K562 (cell line): ENCODE measurements at regions not wholly inside any gene's neighbourhood (a gene's known extent, or its start where the extent isn't known, plus 50 kb on each side); places are given as distances from the start of the nearest gene placed in this dataset.

ENCODE experiments used
- ATAC-seq: fragments of 200-7000 bp; cut with Tn5 transposase; 3 replicates; pipeline ENCODE4 v1.9.1; 2020; ENCODE audit warnings: moderate library complexity
- BruUV-seq: library from RNA; stranded (reverse); fragments of 400-500 nt; replicated peaks from 2 replicates; lab custom pipeline; 2021; lab: Mats Ljungman, UMichigan
- CTCF ChIA-PET: fragments of 300-600 bp; formaldehyde crosslinking; extraction: SDS; loops from one replicate; lab custom pipeline; 2021; ENCODE audit warnings: low intra/inter-chr PET ratio; lab: Yijun Ruan, JAX
- POLR2A ChIA-PET: fragments of 300-600, 350-650 bp; sonication (Branson Sonifier 250); formaldehyde crosslinking; extraction: SDS; loops from one replicate; lab custom pipeline; 2021; ENCODE audit warnings: antibody characterized with exemption, inconsistent platforms; lab: Yijun Ruan, JAX
- DNase-seq, 4 experiments: peaks; one replicate each; pipeline versions ENCODE4 v3.0.0 to v3.0.0-alpha.2; 2011 to 2018; ENCODE audit warnings: low spot score in 3 of 4, mixed read lengths in 3 of 4; ENCODE audit errors: extremely low read depth in 1 of 4
- FAIRE-seq: peaks from 2 replicates; lab custom pipeline; 2011; peaks lifted over from hg19 to GRCh38; lab: Jason Lieb, UNC
- H2AFZ ChIP-seq: 2 replicates; pipeline ENCODE4 v1.6.0; 2011; ENCODE audit warnings: low read depth, low read length, control low read depth, inconsistent platforms
- H3K27ac ChIP-seq: fragments of 200-600 bp; 3 replicates; pipeline ENCODE4 v1.8.0; 2011; ENCODE audit warnings: low read depth, mild to moderate bottlenecking, control low read depth, inconsistent platforms, low read length, moderate library complexity, mixed read lengths; ENCODE audit errors: extremely low read depth
- H3K27me3 ChIP-seq, 2 experiments: fragments of 300-600 bp in 1 of 2; 2 replicates in 1 of 2; 3 replicates in 1 of 2; pipeline versions ENCODE4 v1.6.0 to v1.8.0; 2011; ENCODE audit warnings: inconsistent platforms in 2 of 2, low read length in 2 of 2, mild to moderate bottlenecking in 1 of 2, mixed read lengths in 1 of 2, moderate library complexity in 1 of 2; ENCODE audit not compliant: control insufficient read depth in 2 of 2, insufficient read depth in 2 of 2
- H3K36me3 ChIP-seq: fragments of 300-600 bp; 3 replicates; pipeline ENCODE4 v1.8.0; 2011; ENCODE audit warnings: mild to moderate bottlenecking, low read length, inconsistent platforms; ENCODE audit not compliant: control insufficient read depth, insufficient read depth
- H3K4me1 ChIP-seq, 2 experiments: fragments of 200-600 bp in 1 of 2; replicated peaks in 1 of 2; 2 replicates in 1 of 2; 3 replicates in 1 of 2; pipeline versions ENCODE4 v1.5.1 to v1.8.0; 2011; ENCODE audit warnings: inconsistent platforms in 2 of 2, low read length in 2 of 2, mild to moderate bottlenecking in 1 of 2, mixed read lengths in 1 of 2, moderate library complexity in 1 of 2; ENCODE audit not compliant: control insufficient read depth in 2 of 2, insufficient read depth in 2 of 2
- H3K4me2 ChIP-seq: 2 replicates; pipeline ENCODE4 v1.6.1; 2011; ENCODE audit warnings: low read length, control low read depth, inconsistent platforms, mixed read lengths; ENCODE audit not compliant: insufficient read depth
- H3K4me3 ChIP-seq: fragments of 200-600 bp; sonication (generic), shearing (Covaris generic); 2 replicates; pipeline ENCODE4 v1.5.1; 2016; ENCODE audit warnings: control low read depth, inconsistent platforms
- H3K79me2 ChIP-seq: fragments of 200-600 bp; 3 replicates; pipeline ENCODE4 v1.8.0; 2011; ENCODE audit warnings: low read length, inconsistent platforms; ENCODE audit not compliant: control insufficient read depth, insufficient read depth
- H3K9ac ChIP-seq, 2 experiments: 2 replicates each; pipeline versions ENCODE4 v1.6.0 to v1.6.1; 2011; ENCODE audit warnings: low read depth in 2 of 2, low read length in 2 of 2, control low read depth in 1 of 2, inconsistent platforms in 1 of 2, mild to moderate bottlenecking in 1 of 2, mixed read lengths in 1 of 2; ENCODE audit not compliant: insufficient read depth in 1 of 2
- H3K9me1 ChIP-seq: one replicate; pipeline ENCODE4 v1.6.0; 2011; ENCODE audit warnings: inconsistent platforms, mild to moderate bottlenecking, low read length, moderate library complexity; ENCODE audit not compliant: control insufficient read depth, insufficient read depth
- H3K9me3 ChIP-seq: replicated peaks from 2 replicates; pipeline ENCODE4 v1.5.1; 2011; ENCODE audit warnings: low read depth, low read length, inconsistent platforms; ENCODE audit not compliant: control insufficient read depth, insufficient read depth
- H4K20me1 ChIP-seq: replicated peaks from 2 replicates; pipeline ENCODE4 v1.6.1; 2011; ENCODE audit warnings: low read length, inconsistent platforms, mixed read lengths; ENCODE audit not compliant: control insufficient read depth, insufficient read depth
- FOXP4 ChIP-seq: sonication (generic); formaldehyde crosslinking; IDR thresholded peaks from 2 replicates; pipeline ENCODE4 v1.8.0; 2022; ENCODE audit warnings: mild to moderate bottlenecking, missing genetic modification reagents, borderline replicate concordance
- HNRNPUL1 ChIP-seq: fragments of 200-400 bp; formaldehyde crosslinking; IDR thresholded peaks from 2 replicates; pipeline ENCODE4 v1.6.1; 2017; ENCODE audit warnings: low read length
- TAF1 ChIP-seq: IDR thresholded peaks from 2 replicates; pipeline ENCODE4 v1.6.1; 2011; ENCODE audit warnings: mild to moderate bottlenecking, low read length, moderate library complexity; ENCODE audit not compliant: insufficient read depth, control insufficient read depth, severe bottlenecking; ENCODE audit errors: extremely low read depth
- WGBS: fragments of 100-300 bp; shearing (Covaris generic); methylation state at CpG from one replicate; pipeline ENCODE4 v1.1.6; 2016; ENCODE audit warnings: low coverage, mixed read lengths; ENCODE audit not compliant: insufficient coverage; ENCODE audit errors: missing lambda C conversion rate; 5-methylcytosine and 5-hydroxymethylcytosine counted together
- in situ Hi-C: fragments of 300-500 bp; cut with MboI; formaldehyde crosslinking; loops from 4 replicates; pipeline ENCODE4 v1.15.0; 2018; ENCODE audit warnings: inconsistent platforms, mixed read lengths
- intact Hi-C: fragments of 100-400 bp; cut with micrococcal nuclease; formaldehyde crosslinking; loops from 2 replicates; pipeline ENCODE4 v1.14.2; 2022

- TF ChIP-seq FOXP4 (no peak), TAF1 (no peak)
- TF ChIP-seq, all 486 proteins: peak for 0
Observed at GRCh38 chr10:108095932-108096925, 931.7 kb upstream of the SORCS1 start (continued).

GRCh38 chr10:108090476-108091215, 926.1 kb upstream of the SORCS1 start:
- Histone ChIP-seq H3K4me3 (no peak overlapping the region), H2AFZ (no peak overlapping the region), H3K79me2 (no peaks in the 10 kb centered on the region), H3K4me1 (no peaks in the 10 kb centered on the region), H3K27me3 (no peaks in the 10 kb centered on the region), H3K27ac (no peak overlapping the region), H3K36me3 (no peaks in the 10 kb centered on the region), H3K4me2 (no peak overlapping the region), H3K9ac (no peak overlapping the region), H3K9me1 (no peaks in the 10 kb centered on the region), H4K20me1 (no peaks in the 10 kb centered on the region), H3K9me3 (no peaks in the 10 kb centered on the region)
- CTCF ChIA-PET = no interaction called here
- in situ Hi-C loops = no loop called here
- intact Hi-C loops = no loop called here
- DNase-seq (no peak), ATAC-seq (no peak), FAIRE-seq (no peak)
- BruUV-seq = no TSS peak
- 0% methylated on average over 3 of the region's 3 CpGs for WGBS
- POLR2A ChIA-PET = no interaction called here
- TF ChIP-seq HNRNPUL1 = no peak
